ENCODE measurements at regions not wholly inside any gene's neighbourhood (a gene's known extent, or its start where the extent isn't known, plus 50 kb on each side); places are given as distances from the start of the nearest gene placed in this dataset.
A peak's percentile ranks its signal among the peaks of the same experiment; 100 is the strongest.

GRCh38 chr11:22130462-22131053 is 62.3 kb upstream of the ANO5 start:
- Histone ChIP-seq H3K27ac (ENCODE audit: poor library complexity, severe bottlenecking) (no peak overlapping the region), H3K27me3 (ENCODE audit: insufficient read depth, poor library complexity, severe bottlenecking) (no peaks in the 10 kb centered on the region), H3K36me3 (ENCODE audit: low read depth) (no peaks in the 10 kb centered on the region), H3K4me3 (ENCODE audit: severe bottlenecking) (no peak overlapping the region), H3K4me1 (ENCODE audit: insufficient read depth, poor library complexity, severe bottlenecking) (no peaks in the 10 kb centered on the region), H3K9me3 (ENCODE audit: severe bottlenecking) (no peaks in the 10 kb centered on the region)
- ATAC-seq (ENCODE audit: low read depth) (no peak), DNase-seq (ENCODE audit: low spot score) (no peak)
- TF ChIP-seq CTCF (IDR thresholded peaks at IDR 0.05; ENCODE audit: poor library complexity, severe bottlenecking): peak; percentile 52

- no peaks in the 10 kb centered on the region for H3K27me3 ChIP-seq (ENCODE audit: insufficient read depth, poor library complexity, severe bottlenecking)
- DNase-seq (ENCODE audit: low spot score) (no peak), ATAC-seq (ENCODE audit: low read depth) (no peak)
- no peaks in the 10 kb centered on the region for H3K36me3 ChIP-seq (ENCODE audit: low read depth)
- no peaks in the 10 kb centered on the region for H3K4me1 ChIP-seq (ENCODE audit: insufficient read depth, poor library complexity, severe bottlenecking)
- no peak overlapping the region for H3K27ac ChIP-seq (ENCODE audit: poor library complexity, severe bottlenecking)
- no peak for TF ChIP-seq CTCF (IDR thresholded peaks at IDR 0.05; ENCODE audit: poor library complexity, severe bottlenecking)
- H3K4me3 ChIP-seq (ENCODE audit: severe bottlenecking): no peak overlapping the region
- H3K9me3 ChIP-seq (ENCODE audit: severe bottlenecking): no peaks in the 10 kb centered on the region
These were observed 59.1 kb upstream of the ANO5 start for GRCh38 chr11:22133776-22134175.

GRCh38 chr11:22138264-22138663 is 54.6 kb upstream of the ANO5 start:
- no peak for DNase-seq (ENCODE audit: low spot score)
- Histone ChIP-seq H3K27ac (ENCODE audit: poor library complexity, severe bottlenecking) (no peak overlapping the region), H3K9me3 (ENCODE audit: severe bottlenecking) (no peaks in the 10 kb centered on the region), H3K4me3 (ENCODE audit: severe bottlenecking) (no peak overlapping the region), H3K27me3 (ENCODE audit: insufficient read depth, poor library complexity, severe bottlenecking) (no peaks in the 10 kb centered on the region), H3K4me1 (ENCODE audit: insufficient read depth, poor library complexity, severe bottlenecking) (no peaks in the 10 kb centered on the region), H3K36me3 (ENCODE audit: low read depth) (no peaks in the 10 kb centered on the region)
- ATAC-seq (ENCODE audit: low read depth): no peak
- TF ChIP-seq CTCF (IDR thresholded peaks at IDR 0.05; ENCODE audit: poor library complexity, severe bottlenecking): no peak
